SK-N-MC (cell line): ENCODE measurements at regions not wholly inside any gene's neighbourhood (a gene's known extent, or its start where the extent isn't known, plus 50 kb on each side); places are given as distances from the start of the nearest gene placed in this dataset.
"Not testable (repeated sequence)": the region's sequence is repeated elsewhere in the genome, so short reads cannot be mapped to it uniquely, and the experiment has no call there.

Experiments used
- DNase-seq: peaks from one replicate; pipeline ENCODE4 v3.0.0-alpha.2; 2011; ENCODE audit warnings: low read depth, low spot score
- H3K27ac ChIP-seq: fragments of 200-600 bp; sonication (generic); 2 replicates; pipeline ENCODE4 v1.5.1; 2016; ENCODE audit warnings: mixed run types
- H3K36me3 ChIP-seq: fragments of 200-600 bp; sonication (generic); 2 replicates; pipeline ENCODE4 v1.6.1; 2017; ENCODE audit warnings: antibody characterized with exemption, low read length, mixed read lengths; ENCODE audit not compliant: insufficient read depth
- H3K4me3 ChIP-seq: fragments of 200-600 bp; sonication (generic); 2 replicates; pipeline ENCODE4 v1.5.1; 2016
- H3K9ac ChIP-seq: fragments of 200-600 bp; sonication (generic); 2 replicates; pipeline ENCODE4 v1.8.0; 2017; ENCODE audit warnings: mixed run types, mixed read lengths; ENCODE audit not compliant: insufficient read length
- H3K9me3 ChIP-seq: fragments of 200-600 bp; sonication (generic); 2 replicates; pipeline ENCODE4 v1.6.1; 2017; ENCODE audit warnings: low read depth, mild to moderate bottlenecking, antibody characterized with exemption, low read length, moderate library complexity, mixed read lengths
- EZH2 ChIP-seq: fragments of 200-600 bp; sonication (generic); IDR thresholded peaks from one replicate; pipeline ENCODE4 v1.6.1; 2017; ENCODE audit warnings: antibody characterized with exemption
- FOXP2 ChIP-seq: optimal IDR thresholded peaks from 2 replicates; pipeline ENCODE3; 2011; ENCODE audit warnings: mild to moderate bottlenecking, moderate library complexity; ENCODE audit not compliant: insufficient read depth; ENCODE audit errors: extremely low read length, control extremely low read depth
- POLR2AphosphoS5 ChIP-seq: IDR thresholded peaks from 2 replicates; pipeline ENCODE4 v1.6.1; 2012; ENCODE audit warnings: mild to moderate bottlenecking, low read depth, low read length, borderline replicate concordance

- Histone ChIP-seq H3K27ac (no peak overlapping the region), H3K9ac (no peak overlapping the region), H3K4me3 (no peak overlapping the region), H3K36me3 (no peaks in the 10 kb centered on the region), H3K9me3 (no peaks in the 10 kb centered on the region)
- no peak for DNase-seq
- TF ChIP-seq FOXP2 (no peak), POLR2AphosphoS5 (no peak), EZH2 (no peak)
Measured at GRCh38 chr21:14058566-14058965, 152.2 kb downstream of the LIPI start.

GRCh38 chr21:14057841-14058481, 152.8 kb downstream of the LIPI start:
- not testable (repeated sequence) for H3K27ac ChIP-seq, H3K9ac ChIP-seq, H3K36me3 ChIP-seq, H3K9me3 ChIP-seq, DNase-seq, H3K4me3 ChIP-seq

GRCh38 chr21:14057313-14057712, 153.4 kb downstream of the LIPI start:
- no peak overlapping the region for H3K4me3 ChIP-seq
- H3K27ac ChIP-seq, result no peak overlapping the region
- no peaks in the 10 kb centered on the region for H3K9me3 ChIP-seq
- no peak for TF ChIP-seq EZH2
- no peak for TF ChIP-seq FOXP2
- TF ChIP-seq POLR2AphosphoS5, result no peak
- DNase-seq, result no peak
- peaks cover 4% of the 10 kb centered on the region; the same call in 1 of the 2 replicates for H3K36me3 ChIP-seq
- H3K9ac ChIP-seq, result no peak overlapping the region

GRCh38 chr21:14056771-14057191, 154.0 kb downstream of the LIPI start:
- H3K4me3 ChIP-seq, result no peak overlapping the region
- H3K9ac ChIP-seq, result no peak overlapping the region
- no peak overlapping the region for H3K27ac ChIP-seq
- H3K36me3 ChIP-seq, result peaks cover 4% of the 10 kb centered on the region; the same call in 1 of the 2 replicates
- TF ChIP-seq FOXP2 (no peak), POLR2AphosphoS5 (no peak), EZH2 (no peak)
- no peak for DNase-seq
- no peaks in the 10 kb centered on the region for H3K9me3 ChIP-seq

GRCh38 chr21:14055746-14056515, 154.8 kb downstream of the LIPI start:
- H3K27ac ChIP-seq, H3K9ac ChIP-seq, H3K36me3 ChIP-seq, H3K9me3 ChIP-seq, H3K4me3 ChIP-seq, DNase-seq: not testable (repeated sequence)

GRCh38 chr21:14054682-14055081, 156.1 kb downstream of the LIPI start:
- no peak overlapping the region for H3K4me3 ChIP-seq
- no peaks in the 10 kb centered on the region for H3K9me3 ChIP-seq
- DNase-seq, result no peak
- no peak overlapping the region for H3K9ac ChIP-seq
- TF ChIP-seq FOXP2 (no peak), POLR2AphosphoS5 (no peak), EZH2 (no peak)
- no peak overlapping the region for H3K27ac ChIP-seq
- peaks cover 4% of the 10 kb centered on the region; the same call in 1 of the 2 replicates for H3K36me3 ChIP-seq

GRCh38 chr21:14050121-14050520, 160.6 kb downstream of the LIPI start:
- no peak for DNase-seq
- no peak overlapping the region for H3K9ac ChIP-seq
- H3K4me3 ChIP-seq, result no peak overlapping the region
- H3K9me3 ChIP-seq, result no peaks in the 10 kb centered on the region
- peaks cover 4% of the 10 kb centered on the region; the same call in 1 of the 2 replicates for H3K36me3 ChIP-seq
- no peak overlapping the region for H3K27ac ChIP-seq
- TF ChIP-seq FOXP2 (no peak), EZH2 (no peak), POLR2AphosphoS5 (no peak)

GRCh38 chr21:14046401-14046800, 164.4 kb downstream of the LIPI start:
- DNase-seq, result no peak
- Histone ChIP-seq H3K27ac (no peak overlapping the region), H3K36me3 (peaks cover 10% of the 10 kb centered on the region), H3K9ac (no peak overlapping the region), H3K9me3 (no peaks in the 10 kb centered on the region), H3K4me3 (no peak overlapping the region)
- TF ChIP-seq POLR2AphosphoS5 (no peak), EZH2 (no peak), FOXP2 (no peak)

- H3K27ac ChIP-seq, result no peak overlapping the region
- H3K4me3 ChIP-seq, result no peak overlapping the region
- no peak for TF ChIP-seq FOXP2
- H3K9ac ChIP-seq, result no peak overlapping the region
- no peak for DNase-seq
- H3K9me3 ChIP-seq, result no peaks in the 10 kb centered on the region
- H3K36me3 ChIP-seq, result peaks cover 26% of the 10 kb centered on the region
Measured at GRCh38 chr21:14040386-14040785, 170.4 kb downstream of the LIPI start.

GRCh38 chr21:14028619-14029018, 182.1 kb downstream of the LIPI start:
- H3K36me3 ChIP-seq, H3K9me3 ChIP-seq, H3K27ac ChIP-seq: not testable (repeated sequence)
- H3K9ac ChIP-seq, result peak overlapping the region; percentile 14
- peak; percentile 3 for DNase-seq
- H3K4me3 ChIP-seq, result peak overlapping the region; percentile 81
